ENCODE measurements at regions not wholly inside any gene's neighbourhood (a gene's known extent, or its start where the extent isn't known, plus 50 kb on each side); places are given as distances from the start of the nearest gene placed in this dataset.

GRCh38 chr14:87002776-87003175 is 990.2 kb downstream of the GALC start:
- intact Hi-C loops (cut with micrococcal nuclease; ENCODE audit: unreplicated experiment): loop anchor here (5.0 to 10.0 kb wide), 4 partner anchors 338 to 1468 kb away; partner anchors contain the start of gene FLRT2
- Histone ChIP-seq H3K9me3 (ENCODE audit: low read depth, low read length, poor library complexity, severe bottlenecking) (peaks cover 6% of the 10 kb centered on the region), H3K36me3 (ENCODE audit: insufficient read depth, low read length, poor library complexity, severe bottlenecking) (no peaks in the 10 kb centered on the region), H3K27me3 (replicated peaks; ENCODE audit: insufficient read depth, low read depth, low read length, poor library complexity) (no peaks in the 10 kb centered on the region), H3K4me3 (ENCODE audit: low read depth, low read length, poor library complexity, severe bottlenecking) (no peak overlapping the region), H3K27ac (ENCODE audit: low read depth, low read length, poor library complexity, severe bottlenecking) (no peak overlapping the region), H3K4me1 (ENCODE audit: insufficient read depth, low read length, poor library complexity, severe bottlenecking) (peaks cover 43% of the 10 kb centered on the region)
- DNase-seq (ENCODE audit: low spot score): peak; percentile 50
- POLR2A ChIA-PET (ENCODE audit: low non-redundant PET): no interaction called here
- BruUV-seq (replicated peaks): no TSS peak
- TF ChIP-seq, protein P1, sequence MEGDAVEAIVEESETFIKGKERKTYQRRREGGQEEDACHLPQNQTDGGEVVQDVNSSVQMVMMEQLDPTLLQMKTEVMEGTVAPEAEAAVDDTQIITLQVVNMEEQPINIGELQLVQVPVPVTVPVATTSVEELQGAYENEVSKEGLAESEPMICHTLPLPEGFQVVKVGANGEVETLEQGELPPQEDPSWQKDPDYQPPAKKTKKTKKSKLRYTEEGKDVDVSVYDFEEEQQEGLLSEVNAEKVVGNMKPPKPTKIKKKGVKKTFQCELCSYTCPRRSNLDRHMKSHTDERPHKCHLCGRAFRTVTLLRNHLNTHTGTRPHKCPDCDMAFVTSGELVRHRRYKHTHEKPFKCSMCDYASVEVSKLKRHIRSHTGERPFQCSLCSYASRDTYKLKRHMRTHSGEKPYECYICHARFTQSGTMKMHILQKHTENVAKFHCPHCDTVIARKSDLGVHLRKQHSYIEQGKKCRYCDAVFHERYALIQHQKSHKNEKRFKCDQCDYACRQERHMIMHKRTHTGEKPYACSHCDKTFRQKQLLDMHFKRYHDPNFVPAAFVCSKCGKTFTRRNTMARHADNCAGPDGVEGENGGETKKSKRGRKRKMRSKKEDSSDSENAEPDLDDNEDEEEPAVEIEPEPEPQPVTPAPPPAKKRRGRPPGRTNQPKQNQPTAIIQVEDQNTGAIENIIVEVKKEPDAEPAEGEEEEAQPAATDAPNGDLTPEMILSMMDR (conservative IDR thresholded peaks at IDR 0.05; ENCODE audit: low read depth, low read length): peak; percentile 54
- no peak for TF ChIP-seq EZH2 (IDR thresholded peaks at IDR 0.05; ENCODE audit: borderline replicate concordance, low read depth, low read length, poor library complexity, severe bottlenecking)
- CTCF ChIA-PET: no interaction called here

DNA sequence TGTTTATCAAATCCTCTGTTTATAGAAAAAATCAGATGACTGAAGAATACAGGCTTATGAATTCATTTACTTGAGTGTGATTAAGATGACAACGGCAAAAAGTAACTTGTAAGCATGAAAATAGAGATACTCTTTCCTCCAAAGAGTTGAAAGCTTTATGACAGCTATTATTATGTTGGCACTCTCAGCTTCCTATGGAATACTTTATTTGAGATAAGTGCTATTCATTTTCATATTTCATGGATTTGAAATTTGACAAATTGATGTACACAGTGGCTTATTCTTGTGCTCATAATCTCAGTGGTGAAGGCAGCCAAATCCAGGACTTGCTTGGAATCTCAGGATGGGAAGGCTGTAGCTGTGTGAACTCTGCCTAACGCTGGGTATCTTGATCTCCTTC is 991.6 kb downstream of the GALC start:
- CTCF ChIA-PET: interaction anchor here (0.6 kb wide), 1 partner anchor 773 kb away, joined by 4 read pairs; no protein-coding TSS in a partner anchor
- no TSS peak for BruUV-seq (replicated peaks)

DNA sequence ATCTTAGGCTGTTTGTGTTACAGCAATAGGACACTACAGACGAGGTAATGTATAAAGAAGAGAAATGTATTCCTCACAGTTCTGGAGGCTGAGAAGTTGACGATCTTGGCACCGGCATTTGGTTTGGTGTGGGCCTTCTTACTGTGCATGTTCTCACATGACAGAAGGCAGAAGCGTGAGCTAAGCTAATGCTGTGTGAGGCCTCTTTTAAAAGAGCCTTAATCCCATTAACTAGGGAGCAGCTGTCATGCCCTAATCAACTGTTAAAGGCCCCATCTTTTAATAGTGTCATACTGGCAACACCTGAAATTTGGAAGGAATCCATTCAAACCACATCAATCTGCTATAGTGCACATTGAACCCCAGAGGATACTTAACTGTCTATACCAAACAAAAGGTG is 992.9 kb downstream of the GALC start:
- H3K4me3 ChIP-seq (ENCODE audit: low read depth, low read length, poor library complexity, severe bottlenecking): no peak overlapping the region
- TF ChIP-seq, protein P1 (conservative IDR thresholded peaks at IDR 0.05; ENCODE audit: low read depth, low read length): no peak
- no peak for TF ChIP-seq EZH2 (IDR thresholded peaks at IDR 0.05; ENCODE audit: borderline replicate concordance, low read depth, low read length, poor library complexity, severe bottlenecking)
- peak; percentile 39 for DNase-seq (ENCODE audit: low spot score)
- no peaks in the 10 kb centered on the region for H3K36me3 ChIP-seq (ENCODE audit: insufficient read depth, low read length, poor library complexity, severe bottlenecking)
- no TSS peak for BruUV-seq (replicated peaks)
- no peaks in the 10 kb centered on the region for H3K9me3 ChIP-seq (ENCODE audit: low read depth, low read length, poor library complexity, severe bottlenecking)
- no peaks in the 10 kb centered on the region for H3K27me3 ChIP-seq (replicated peaks; ENCODE audit: insufficient read depth, low read depth, low read length, poor library complexity)
- CTCF ChIA-PET: no interaction called here
- H3K27ac ChIP-seq (ENCODE audit: low read depth, low read length, poor library complexity, severe bottlenecking): no peak overlapping the region
- POLR2A ChIA-PET (ENCODE audit: low non-redundant PET): no interaction called here
- intact Hi-C loops (cut with micrococcal nuclease; ENCODE audit: unreplicated experiment): loop anchor here (5.0 to 10.0 kb wide), 4 partner anchors 335 to 1465 kb away; partner anchors contain the start of gene FLRT2
- peaks cover 47% of the 10 kb centered on the region for H3K4me1 ChIP-seq (ENCODE audit: insufficient read depth, low read length, poor library complexity, severe bottlenecking)

More for the DNA sequence above, 991.6 kb downstream of the GALC start:
- DNase-seq (ENCODE audit: low spot score): no peak
- no peak for TF ChIP-seq EZH2 (IDR thresholded peaks at IDR 0.05; ENCODE audit: borderline replicate concordance, low read depth, low read length, poor library complexity, severe bottlenecking)
- TF ChIP-seq, protein P1 (conservative IDR thresholded peaks at IDR 0.05; ENCODE audit: low read depth, low read length): no peak
- intact Hi-C loops (cut with micrococcal nuclease; ENCODE audit: unreplicated experiment): loop anchor here (5.0 to 10.0 kb wide), 4 partner anchors 337 to 1467 kb away; partner anchors contain the start of gene FLRT2
- peaks cover 47% of the 10 kb centered on the region for H3K4me1 ChIP-seq (ENCODE audit: insufficient read depth, low read length, poor library complexity, severe bottlenecking)
- no peaks in the 10 kb centered on the region for H3K27me3 ChIP-seq (replicated peaks; ENCODE audit: insufficient read depth, low read depth, low read length, poor library complexity)
- POLR2A ChIA-PET (ENCODE audit: low non-redundant PET): no interaction called here
- H3K27ac ChIP-seq (ENCODE audit: low read depth, low read length, poor library complexity, severe bottlenecking): no peak overlapping the region
- no peaks in the 10 kb centered on the region for H3K36me3 ChIP-seq (ENCODE audit: insufficient read depth, low read length, poor library complexity, severe bottlenecking)
- H3K4me3 ChIP-seq (ENCODE audit: low read depth, low read length, poor library complexity, severe bottlenecking): no peak overlapping the region
- H3K9me3 ChIP-seq (ENCODE audit: low read depth, low read length, poor library complexity, severe bottlenecking): no peaks in the 10 kb centered on the region
